Left lung (tissue), 4 donors: ENCODE measurements at regions not wholly inside any gene's neighbourhood (a gene's known extent, or its start where the extent isn't known, plus 50 kb on each side); places are given as distances from the start of the nearest gene placed in this dataset.
"Not testable (repeated sequence)": the region's sequence is repeated elsewhere in the genome, so short reads cannot be mapped to it uniquely, and the experiment has no call there.

Source experiments
- ATAC-seq: fragments of 200-7000 bp; cut with Tn5 transposase; one replicate; pipeline ENCODE4 v1.9.1; 2020; ENCODE audit warnings: moderate library complexity
- DNase-seq, 4 donors: peaks; one replicate each; pipeline ENCODE4 v3.0.0-alpha.2; 2013 to 2020
- H3K27ac ChIP-seq, 2 donors: fragments of 200-600 bp; sonication (generic) in 1 of 2; one replicate each; pipeline versions ENCODE4 v1.5.0 to v1.8.0; 2020 to 2021
- H3K27me3 ChIP-seq, 2 donors: fragments of 200-600 bp; sonication (generic) in 1 of 2; one replicate each; pipeline versions ENCODE4 v1.5.0 to v1.8.0; 2020 to 2021
- H3K36me3 ChIP-seq, 2 donors: fragments of 200-600 bp; sonication (generic) in 1 of 2; one replicate each; pipeline versions ENCODE4 v1.5.0 to v1.8.0; 2020 to 2021
- H3K4me1 ChIP-seq, 2 donors: fragments of 200-600 bp; one replicate each; pipeline ENCODE4 v1.8.0; 2021
- H3K4me3 ChIP-seq, 2 donors: fragments of 200-600 bp; sonication (generic) in 1 of 2; one replicate each; pipeline versions ENCODE4 v1.5.0 to v1.8.0; 2020 to 2021; ENCODE audit warnings: mild to moderate bottlenecking in 1 of 2
- H3K9me3 ChIP-seq, 2 donors: fragments of 200-600 bp; sonication (generic) in 1 of 2; one replicate each; pipeline versions ENCODE4 v1.5.0 to v1.8.0; 2020 to 2021
- intact Hi-C, 2 donors: fragments of 100-400 bp; cut with DNase I; formaldehyde crosslinking; loops; one replicate each; pipeline versions ENCODE4 v1.11.2 to v1.14.2; 2022
- TF ChIP-seq, protein P1 (sequence below), 2 donors: fragments of 200-600 bp; sonication (generic) in 1 of 2; IDR thresholded peaks; one replicate each; pipeline versions ENCODE4 v1.5.0 to v1.8.0; 2021; ENCODE audit warnings: antibody characterized with exemption in 2 of 2
- donor health status: DM: no; HTN: yes; CAD: no.
- donor health status: DM: no; HTN: no; CAD: no.

DNA sequence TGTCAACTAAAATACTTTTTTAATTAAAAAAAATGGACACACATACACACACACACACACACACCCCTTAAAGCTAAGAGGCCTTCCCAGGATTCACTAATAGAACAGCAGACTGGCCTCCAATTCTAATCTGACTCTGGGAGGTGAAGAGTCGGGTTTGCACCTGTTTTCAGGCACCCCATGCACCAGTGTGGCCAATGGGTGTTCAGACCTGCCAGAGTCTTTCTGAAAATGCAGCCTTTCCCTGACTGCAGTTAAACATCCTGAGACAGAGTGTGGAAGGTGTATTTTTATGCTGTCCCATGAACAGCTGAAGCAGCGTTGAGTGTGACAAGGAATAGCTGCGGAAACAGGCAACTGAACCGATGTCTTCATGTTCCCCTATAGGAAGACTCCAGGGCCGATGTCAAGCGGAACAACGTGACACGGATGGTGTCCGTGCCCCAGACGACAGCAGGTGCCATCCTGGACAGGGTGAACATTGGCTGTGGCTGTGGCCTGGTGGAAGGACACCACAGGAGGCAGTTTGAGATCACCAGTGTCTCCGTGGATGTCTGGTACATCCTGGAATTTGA, 74.6 kb upstream of the LYZL2 start:
- no peak overlapping the region for H3K4me3 ChIP-seq
- intact Hi-C loops: no loop called here

GRCh38 chr10:30703446-30703845, 73.9 kb upstream of the LYZL2 start:
- DNase-seq, H3K27me3 ChIP-seq, H3K27ac ChIP-seq, ATAC-seq, H3K4me3 ChIP-seq, H3K9me3 ChIP-seq, intact Hi-C loops, H3K36me3 ChIP-seq: not testable (repeated sequence)
- peaks cover 0 to 30% of the 10 kb centered on the region in 2 donors for H3K4me1 ChIP-seq

More for the DNA sequence above, 74.6 kb upstream of the LYZL2 start:
- Histone ChIP-seq H3K27me3 (no peaks in the 10 kb centered on the region), H3K36me3 (no peaks in the 10 kb centered on the region), H3K27ac (no peak overlapping the region), H3K4me1 (peaks cover 0 to 30% of the 10 kb centered on the region in 2 donors), H3K9me3 (no peaks in the 10 kb centered on the region)
- TF ChIP-seq, protein P1, sequence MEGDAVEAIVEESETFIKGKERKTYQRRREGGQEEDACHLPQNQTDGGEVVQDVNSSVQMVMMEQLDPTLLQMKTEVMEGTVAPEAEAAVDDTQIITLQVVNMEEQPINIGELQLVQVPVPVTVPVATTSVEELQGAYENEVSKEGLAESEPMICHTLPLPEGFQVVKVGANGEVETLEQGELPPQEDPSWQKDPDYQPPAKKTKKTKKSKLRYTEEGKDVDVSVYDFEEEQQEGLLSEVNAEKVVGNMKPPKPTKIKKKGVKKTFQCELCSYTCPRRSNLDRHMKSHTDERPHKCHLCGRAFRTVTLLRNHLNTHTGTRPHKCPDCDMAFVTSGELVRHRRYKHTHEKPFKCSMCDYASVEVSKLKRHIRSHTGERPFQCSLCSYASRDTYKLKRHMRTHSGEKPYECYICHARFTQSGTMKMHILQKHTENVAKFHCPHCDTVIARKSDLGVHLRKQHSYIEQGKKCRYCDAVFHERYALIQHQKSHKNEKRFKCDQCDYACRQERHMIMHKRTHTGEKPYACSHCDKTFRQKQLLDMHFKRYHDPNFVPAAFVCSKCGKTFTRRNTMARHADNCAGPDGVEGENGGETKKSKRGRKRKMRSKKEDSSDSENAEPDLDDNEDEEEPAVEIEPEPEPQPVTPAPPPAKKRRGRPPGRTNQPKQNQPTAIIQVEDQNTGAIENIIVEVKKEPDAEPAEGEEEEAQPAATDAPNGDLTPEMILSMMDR (IDR thresholded peaks at IDR 0.05): no peak
- no peak for ATAC-seq
- DNase-seq: no peak

DNA sequence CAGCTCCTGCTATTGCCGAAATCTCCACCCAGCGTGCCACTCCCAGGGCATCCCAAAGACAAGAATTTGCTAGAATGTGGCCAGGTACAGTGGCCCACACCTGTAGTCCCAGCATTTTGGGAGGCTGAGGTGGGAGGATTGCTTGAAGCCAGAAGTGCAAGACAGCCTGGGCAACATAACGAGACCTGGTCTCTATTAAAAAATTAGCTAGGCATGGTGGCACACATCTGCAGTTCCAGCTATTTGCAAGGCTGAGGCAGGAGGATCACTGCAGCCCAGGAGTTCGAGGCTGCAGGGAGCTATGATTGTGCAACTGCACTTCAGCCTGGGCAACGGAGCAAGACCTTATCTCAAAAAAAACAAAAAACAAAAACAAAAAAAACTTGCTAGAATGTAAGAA, 73.3 kb upstream of the LYZL2 start:
- no peaks in the 10 kb centered on the region for H3K36me3 ChIP-seq
- no peak overlapping the region for H3K27ac ChIP-seq
- TF ChIP-seq, protein P1 (IDR thresholded peaks at IDR 0.05): no peak
- H3K4me1 ChIP-seq: peaks cover 0 to 30% of the 10 kb centered on the region in 2 donors
- H3K27me3 ChIP-seq: no peaks in the 10 kb centered on the region
- H3K9me3 ChIP-seq: no peaks in the 10 kb centered on the region
- intact Hi-C loops: no loop called here
- ATAC-seq (no peak), DNase-seq (no peak)
- H3K4me3 ChIP-seq: no peak overlapping the region

- intact Hi-C loops: no loop called here
- H3K4me3 ChIP-seq: no peak overlapping the region
- ATAC-seq: peak; percentile 50
- peak in 1 of 4 donors; percentile 10 for DNase-seq
- H3K27me3 ChIP-seq: no peaks in the 10 kb centered on the region
- H3K4me1 ChIP-seq: peaks cover 0 to 30% of the 10 kb centered on the region in 2 donors
- TF ChIP-seq, protein P1 (IDR thresholded peaks at IDR 0.05): no peak
- no peaks in the 10 kb centered on the region for H3K36me3 ChIP-seq
- H3K9me3 ChIP-seq: no peaks in the 10 kb centered on the region
- H3K27ac ChIP-seq: peak overlapping the region in 1 of 2 donors; percentile 64
Observed at GRCh38 chr10:30701451-30702173, 72.1 kb upstream of the LYZL2 start.

DNA sequence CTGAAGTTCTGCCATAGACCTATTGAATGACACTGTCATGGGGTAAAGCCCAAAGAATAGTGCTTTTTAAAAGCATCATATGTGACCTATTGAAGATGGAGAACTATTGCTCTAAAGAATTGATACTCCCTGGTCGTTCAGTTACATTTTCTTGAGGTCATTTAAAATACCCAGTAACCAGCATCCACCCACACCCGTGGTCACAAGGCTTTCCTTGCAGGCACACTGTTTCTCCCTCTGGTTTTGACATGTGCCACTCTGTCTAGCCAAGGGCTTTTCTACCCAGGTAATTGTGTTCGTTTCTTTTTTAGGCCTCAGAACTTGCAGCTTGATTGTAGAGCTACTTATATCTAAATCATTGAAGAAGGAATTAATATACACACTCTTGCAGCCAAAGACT, 68.3 kb upstream of the LYZL2 start:
- no peaks in the 10 kb centered on the region for H3K27me3 ChIP-seq
- no peak overlapping the region for H3K4me3 ChIP-seq
- TF ChIP-seq, protein P1 (IDR thresholded peaks at IDR 0.05): no peak
- ATAC-seq: no peak
- peaks cover 0 to 17% of the 10 kb centered on the region in 2 donors for H3K4me1 ChIP-seq
- H3K9me3 ChIP-seq: no peaks in the 10 kb centered on the region
- no peak for DNase-seq
- intact Hi-C loops: no loop called here
- no peak overlapping the region for H3K27ac ChIP-seq
- H3K36me3 ChIP-seq: no peaks in the 10 kb centered on the region

DNA sequence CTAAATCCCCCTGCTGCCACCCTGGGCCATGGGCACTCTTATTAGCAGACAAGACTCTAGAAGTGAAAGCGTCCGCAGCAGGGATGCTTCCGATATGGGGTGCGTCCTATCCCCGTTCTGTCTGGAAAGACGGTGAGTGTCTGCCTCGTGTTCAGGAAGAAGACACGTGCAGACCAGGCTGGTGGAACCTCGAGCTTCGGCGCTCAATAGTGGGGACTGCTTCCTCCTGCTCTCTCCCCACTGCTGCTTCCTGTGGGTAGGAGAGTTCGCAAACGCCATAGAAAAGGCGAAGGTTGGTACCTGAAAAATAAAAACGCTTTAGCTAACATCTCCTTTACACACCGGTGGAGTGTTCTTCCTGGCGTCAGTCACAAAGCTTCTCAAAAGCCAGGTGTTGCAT, 67.7 kb upstream of the LYZL2 start:
- ATAC-seq, H3K4me3 ChIP-seq, H3K36me3 ChIP-seq, DNase-seq, H3K9me3 ChIP-seq, H3K27me3 ChIP-seq, intact Hi-C loops, H3K27ac ChIP-seq: not testable (repeated sequence)
- H3K4me1 ChIP-seq: peaks cover 0 to 17% of the 10 kb centered on the region in 2 donors

- not testable (repeated sequence) for DNase-seq, ATAC-seq
Observed at GRCh38 chr10:30696416-30697185, 67.0 kb upstream of the LYZL2 start.

GRCh38 chr10:30695481-30696236, 66.1 kb upstream of the LYZL2 start:
- ATAC-seq, intact Hi-C loops, H3K27me3 ChIP-seq, H3K36me3 ChIP-seq, H3K27ac ChIP-seq, H3K4me1 ChIP-seq, H3K4me3 ChIP-seq, H3K9me3 ChIP-seq: not testable (repeated sequence)
- peak in 1 of 4 donors; percentile 7 for DNase-seq

More at GRCh38 chr10:30696416-30697185, 67.0 kb upstream of the LYZL2 start:
- intact Hi-C loops, H3K27me3 ChIP-seq, H3K9me3 ChIP-seq, H3K36me3 ChIP-seq, H3K27ac ChIP-seq, H3K4me3 ChIP-seq: not testable (repeated sequence)
- peaks cover 0 to 11% of the 10 kb centered on the region in 2 donors for H3K4me1 ChIP-seq
